ENCODE measurements at regions not wholly inside any gene's neighbourhood (a gene's known extent, or its start where the extent isn't known, plus 50 kb on each side); places are given as distances from the start of the nearest gene placed in this dataset.
"Not testable (repeated sequence)": the region's sequence is repeated elsewhere in the genome, so short reads cannot be mapped to it uniquely, and the experiment has no call there.

- no peak for DNase-seq
These were observed 648.3 kb downstream of the EPM2A start for GRCh38 chr6:145087034-145087433.

GRCh38 chr6:145090801-145091585 lies 644.3 kb downstream of the EPM2A start:
- DNase-seq = no peak

DNA sequence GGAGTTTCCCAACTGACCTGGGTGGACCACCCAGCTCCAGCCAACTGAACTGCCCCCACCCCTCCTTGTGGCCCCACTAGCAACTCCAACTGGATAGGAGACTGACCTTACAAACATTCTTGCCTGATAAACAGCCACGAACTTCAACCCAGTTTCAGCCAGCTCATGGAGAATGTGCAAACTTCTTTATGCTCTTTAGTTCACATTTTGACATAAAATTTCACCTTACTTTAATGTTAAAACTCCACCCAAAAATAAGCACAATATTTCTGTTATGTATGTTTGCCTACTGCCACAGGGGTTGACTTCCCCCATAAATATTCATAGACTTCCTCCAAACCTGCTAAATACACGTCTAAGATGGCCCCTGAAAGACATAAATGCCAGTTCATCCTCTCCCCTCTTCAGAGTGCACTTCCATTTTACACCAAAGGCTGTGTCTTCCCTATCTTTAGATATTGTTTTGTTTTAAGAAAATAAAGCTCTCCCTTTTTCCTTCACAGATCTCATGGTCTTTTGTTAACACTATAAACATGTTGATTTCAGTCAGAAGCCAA lies 643.7 kb downstream of the EPM2A start:
- no peak for DNase-seq

DNA sequence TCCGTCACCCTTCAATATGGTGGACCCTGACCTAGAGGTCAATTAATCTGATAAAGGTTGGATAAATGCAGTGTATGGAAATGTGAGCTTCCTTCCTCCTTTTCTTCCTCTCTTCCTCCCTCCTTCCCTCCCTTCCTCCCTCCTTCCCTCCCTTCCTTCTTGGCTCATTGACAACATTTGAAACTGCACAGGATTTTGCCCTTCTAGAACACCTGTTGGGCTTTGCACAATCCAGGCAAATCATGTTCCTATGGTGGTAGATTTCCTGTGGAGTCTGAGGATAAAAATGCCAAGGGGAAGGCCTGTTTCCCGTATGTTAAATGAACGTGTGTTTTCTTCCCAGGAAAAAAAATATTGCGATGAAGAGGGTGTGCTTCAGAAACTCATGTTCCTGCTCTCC lies 642.8 kb downstream of the EPM2A start:
- DNase-seq = no peak

DNA sequence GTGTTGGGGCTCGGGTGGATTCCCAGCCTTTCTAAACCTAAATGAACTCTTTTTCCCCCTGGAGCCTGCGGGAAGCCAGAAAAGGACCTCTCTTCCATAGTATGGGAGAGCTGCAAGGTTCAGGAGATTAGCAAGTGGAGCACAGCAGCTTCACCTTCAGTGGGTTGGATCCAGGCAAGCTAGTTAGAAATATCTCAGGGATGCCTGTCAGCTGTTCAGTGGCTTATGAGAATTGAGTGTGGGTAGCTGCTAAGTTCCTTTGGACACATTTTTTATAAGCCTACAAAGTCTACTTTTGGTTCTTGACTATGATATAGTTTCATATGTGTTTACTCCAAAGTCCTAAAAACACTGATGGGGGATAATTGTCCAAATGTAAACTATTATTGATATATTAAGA lies 642.1 kb downstream of the EPM2A start:
- DNase-seq = no peak

DNA sequence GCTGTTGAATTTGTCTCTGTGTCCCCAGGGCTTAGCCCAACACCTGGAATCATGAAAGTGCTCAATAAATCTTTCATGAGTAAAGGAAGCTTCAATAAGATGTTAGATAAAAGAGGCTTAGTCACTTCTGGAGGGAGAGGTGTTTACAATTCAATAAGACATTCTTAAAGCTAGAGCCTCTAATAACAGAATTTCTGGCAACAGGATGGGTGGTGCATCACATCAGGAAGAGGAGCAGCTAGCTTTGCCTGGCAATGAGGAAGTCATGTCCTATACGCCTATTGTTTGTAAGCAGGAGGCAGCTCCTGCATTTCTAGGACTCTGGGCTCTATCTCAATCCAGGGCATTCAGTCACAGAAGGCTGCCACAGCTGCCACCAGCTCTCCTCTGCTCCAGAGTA lies 638.5 kb downstream of the EPM2A start:
- DNase-seq = no peak

DNA sequence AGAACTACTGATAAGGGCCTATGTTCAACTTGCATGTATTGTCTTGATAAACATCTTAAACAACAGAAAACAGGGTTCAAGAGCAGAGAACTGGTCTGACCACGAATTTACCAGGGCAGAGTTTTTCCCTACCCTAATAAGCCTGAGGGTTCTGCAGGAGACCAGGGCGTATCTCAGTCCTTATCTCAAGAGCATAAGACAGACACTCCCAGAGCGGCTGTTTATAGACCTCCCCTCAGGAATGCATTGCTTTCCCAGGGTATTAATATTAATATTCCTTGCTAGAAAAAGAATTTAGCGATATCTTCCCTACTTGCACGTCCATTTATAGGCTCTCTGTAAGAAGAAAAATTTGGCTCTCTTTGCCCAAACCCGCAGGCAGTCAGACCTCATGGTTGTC lies 637.2 kb downstream of the EPM2A start:
- DNase-seq = not testable (repeated sequence)

DNA sequence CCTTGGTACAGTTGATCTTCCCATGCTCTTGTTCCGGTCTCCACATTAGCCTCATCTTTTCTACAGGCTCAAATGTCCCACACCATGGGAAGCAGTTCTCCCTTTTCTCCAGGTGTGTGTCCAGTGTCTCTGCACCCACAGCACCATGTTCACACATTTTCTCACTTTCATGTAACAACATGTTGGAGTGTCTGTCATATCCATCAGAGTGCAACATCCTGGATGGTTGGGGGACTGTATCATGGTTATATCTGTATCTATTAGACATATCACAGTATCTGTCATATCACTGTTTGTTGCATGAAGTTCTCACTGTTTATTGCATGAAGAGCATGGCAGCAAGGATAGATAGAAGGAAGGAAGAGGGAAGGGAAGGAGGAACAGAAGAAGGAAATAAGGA lies 635.6 kb downstream of the EPM2A start:
- no peak for DNase-seq

DNA sequence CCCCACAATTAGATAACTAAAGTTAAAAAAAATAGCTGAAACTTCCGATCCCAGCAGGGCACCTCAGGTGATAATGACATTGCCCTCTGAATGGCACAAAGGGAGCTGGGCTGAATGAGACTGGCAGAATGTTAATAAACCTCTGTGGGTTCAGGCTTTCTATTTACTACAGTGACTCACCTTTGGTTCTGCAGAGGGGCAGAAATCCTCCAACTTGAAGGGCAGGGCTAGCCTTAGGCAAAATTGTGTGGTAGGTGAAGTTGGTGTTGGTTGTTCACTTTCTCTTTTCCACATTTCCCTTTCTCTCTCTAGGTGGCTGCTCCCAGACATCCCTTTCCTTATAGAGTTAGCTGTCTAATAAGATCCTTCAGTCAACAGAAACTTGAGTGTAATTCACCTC lies 625.2 kb downstream of the EPM2A start:
- DNase-seq = no peak

DNA sequence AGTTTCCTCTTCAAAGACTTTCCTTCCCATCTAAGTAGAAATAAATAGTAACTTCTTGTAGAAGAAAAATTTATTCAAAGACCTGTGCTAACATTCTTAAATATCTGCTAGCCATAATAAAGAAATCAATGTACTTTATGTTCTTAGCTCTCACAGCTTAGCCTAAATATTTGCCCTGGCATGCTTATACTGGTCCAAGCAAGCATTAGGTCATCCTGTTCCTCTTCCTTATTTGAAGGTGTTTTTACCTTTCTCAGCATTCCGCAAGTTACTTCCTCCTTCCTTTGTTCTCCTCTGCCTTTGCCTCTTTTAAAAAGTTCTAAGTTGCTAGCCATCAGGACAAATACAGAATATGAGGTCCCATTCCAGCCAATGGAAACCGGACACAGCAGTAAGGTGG lies 623.9 kb downstream of the EPM2A start:
- not testable (repeated sequence) for DNase-seq

- DNase-seq = no peak
These were observed 622.6 kb downstream of the EPM2A start for GRCh38 chr6:145112711-145113148.

- DNase-seq = no peak
These were observed 619.7 kb downstream of the EPM2A start for GRCh38 chr6:145115638-145116037.

- DNase-seq = no peak
These were observed 618.6 kb downstream of the EPM2A start for GRCh38 chr6:145116591-145117178.

DNA sequence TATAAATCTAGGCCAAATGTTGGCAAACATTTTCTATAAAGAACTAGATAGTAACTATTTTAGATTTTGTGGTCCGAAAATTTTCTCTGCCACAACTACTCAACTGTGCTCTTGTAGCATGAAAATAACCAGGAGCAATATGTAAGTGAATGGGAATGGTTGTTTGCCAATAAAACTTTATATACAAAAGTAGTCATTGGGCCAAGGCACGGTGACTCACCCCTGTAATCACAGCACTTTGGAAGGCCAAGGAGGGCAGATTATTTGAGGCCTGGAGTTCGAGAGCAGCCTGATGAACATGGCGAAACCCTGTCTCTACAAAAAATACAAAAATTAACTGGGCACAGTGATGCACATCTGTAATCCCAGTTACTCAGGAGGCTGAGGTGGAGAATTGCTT lies 617.1 kb downstream of the EPM2A start:
- DNase-seq = no peak

DNA sequence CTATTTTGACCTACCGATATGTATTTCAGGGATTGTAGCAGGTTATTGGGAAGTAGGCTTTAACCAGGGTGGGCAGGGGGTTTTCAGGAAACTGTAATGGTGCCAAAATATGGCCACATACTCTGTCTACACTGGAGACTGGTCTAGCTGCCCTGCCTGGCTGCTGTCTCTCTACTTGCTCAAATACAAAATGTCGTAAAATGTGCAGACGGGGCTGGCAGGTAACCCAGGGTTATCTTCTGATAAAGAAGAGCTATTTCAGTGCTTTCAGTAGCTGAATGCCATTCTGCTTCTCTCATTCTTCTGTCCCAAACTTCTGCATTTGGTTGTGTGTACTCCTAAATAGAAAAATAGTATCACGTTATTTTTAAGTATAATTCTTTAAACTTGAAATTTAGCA lies 616.2 kb downstream of the EPM2A start:
- DNase-seq = no peak

GRCh38 chr6:145132709-145133108 lies 602.6 kb downstream of the EPM2A start:
- no peak for DNase-seq

- DNase-seq = no peak
These were observed 599.6 kb downstream of the EPM2A start for GRCh38 chr6:145135702-145136101.

DNA sequence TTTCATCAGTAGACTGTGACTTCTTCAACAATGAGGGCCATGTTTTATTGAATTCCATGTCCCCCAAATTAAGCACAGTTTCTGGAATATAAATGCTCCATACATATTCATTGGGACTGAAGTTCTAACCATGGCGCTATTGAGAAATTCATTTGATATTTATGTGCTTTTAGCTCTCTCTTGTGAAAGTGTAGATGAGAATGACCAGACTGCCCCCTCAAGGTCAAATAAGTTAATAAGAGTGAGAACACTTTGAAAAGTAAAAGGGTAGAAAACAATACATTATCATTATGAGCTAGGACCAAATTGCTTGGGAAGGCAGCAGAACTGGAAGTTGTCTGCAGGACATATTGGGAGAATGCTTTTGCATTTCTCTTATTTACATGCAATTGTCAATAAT lies 597.9 kb downstream of the EPM2A start:
- no peak for DNase-seq

GRCh38 chr6:145138469-145139139 lies 596.7 kb downstream of the EPM2A start:
- DNase-seq = no peak

GRCh38 chr6:145139140-145139850 lies 596.0 kb downstream of the EPM2A start:
- no peak for DNase-seq

- no peak for DNase-seq
These were observed 595.4 kb downstream of the EPM2A start for GRCh38 chr6:145139895-145140294.

- DNase-seq = no peak
These were observed 593.7 kb downstream of the EPM2A start for GRCh38 chr6:145141572-145141971.

DNA sequence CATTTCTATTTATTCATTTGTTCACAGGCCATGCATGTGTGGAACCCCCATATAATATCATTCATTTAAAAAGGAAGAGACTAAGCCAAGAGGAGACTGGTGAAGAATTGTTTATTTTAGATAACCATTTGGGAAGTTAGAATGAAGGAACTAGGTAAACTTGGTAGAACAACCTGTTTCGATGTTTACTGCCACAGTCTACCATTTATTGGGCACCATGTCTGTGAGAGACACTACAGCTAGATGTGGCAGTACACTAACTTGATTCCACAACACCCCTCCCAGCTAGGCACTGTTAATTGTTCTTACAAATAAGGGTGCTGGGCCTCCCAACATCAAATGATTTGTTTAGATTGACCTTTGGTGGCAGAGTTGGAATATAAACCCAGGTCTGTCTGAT lies 592.4 kb downstream of the EPM2A start:
- DNase-seq = no peak
